ACHN (cell line): ENCODE measurements at regions not wholly inside any gene's neighbourhood (a gene's known extent, or its start where the extent isn't known, plus 50 kb on each side); places are given as distances from the start of the nearest gene placed in this dataset.

Source experiments
- DNase-seq: peaks from one replicate; pipeline ENCODE4 v3.0.0-alpha.2; 2015
- in situ Hi-C: cut with HindIII; loops from 2 replicates; pipeline ENCODE4 v1.10.0; 2017; ENCODE audit warnings: low sequenced_read_pairs, low pct_ligation_motif_present, low pct_unique_long_range_greater_than_20kb

DNA sequence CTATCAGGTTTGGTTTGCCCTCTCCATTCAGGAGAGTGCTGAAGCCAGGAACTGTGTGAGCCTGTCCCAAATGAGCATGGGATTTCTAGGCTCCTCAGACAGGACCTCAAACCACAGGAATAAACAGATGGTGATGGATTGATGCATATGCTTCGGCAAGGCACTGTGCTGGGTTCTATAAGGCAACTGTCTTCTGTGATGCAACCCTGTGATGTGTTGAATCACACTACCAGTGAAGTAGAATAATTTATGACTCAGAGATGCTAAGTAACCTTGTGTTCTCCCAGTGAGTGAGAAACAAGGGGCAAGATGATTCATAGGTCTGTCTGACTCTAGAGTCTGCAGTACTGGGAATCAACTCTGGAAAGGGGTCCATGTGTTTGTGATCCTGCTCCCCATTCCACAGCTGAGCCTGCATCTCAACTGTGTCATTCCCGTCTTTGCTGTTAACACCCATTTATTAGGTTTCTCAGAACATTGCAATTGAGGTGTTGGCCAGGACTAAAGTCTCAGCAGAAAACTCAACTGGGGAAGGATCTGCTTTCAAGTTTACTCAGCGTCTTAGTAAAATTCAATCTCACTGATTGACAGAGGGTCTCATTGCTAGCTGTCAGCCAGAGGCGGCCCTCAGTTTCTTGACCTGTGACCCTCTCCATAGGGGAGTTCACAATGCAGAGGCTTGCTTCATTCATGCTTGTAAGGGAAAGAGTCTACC is 510.1 kb upstream of the CFAP20DC start:
- in situ Hi-C loops, result no loop called here
- peak; percentile 87 for DNase-seq

- in situ Hi-C loops, result no loop called here
- DNase-seq, result no peak
These were observed 509.3 kb upstream of the CFAP20DC start for GRCh38 chr3:59558906-59559720.

GRCh38 chr3:59555593-59556315 is 505.9 kb upstream of the CFAP20DC start:
- no peak for DNase-seq
- in situ Hi-C loops, result no loop called here

DNA sequence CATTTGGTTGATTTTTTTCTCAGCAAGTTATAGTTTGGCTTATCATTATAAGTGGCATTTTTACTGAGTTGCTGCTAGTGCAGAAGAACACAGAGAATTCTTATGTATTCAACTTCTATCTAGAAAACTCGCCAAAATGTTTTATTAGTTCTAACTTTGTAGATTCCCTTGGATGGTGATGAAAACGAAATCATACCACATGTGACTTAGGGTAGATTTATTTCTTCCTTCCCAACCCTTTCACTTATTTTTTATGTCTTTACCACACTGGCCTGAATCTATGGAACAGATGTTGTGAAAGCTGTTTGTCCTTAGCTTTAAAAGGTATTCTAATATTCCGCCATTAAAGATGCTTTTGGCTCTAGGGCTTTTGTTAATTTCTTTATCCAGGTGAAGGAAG is 503.3 kb upstream of the CFAP20DC start:
- in situ Hi-C loops, result no loop called here
- DNase-seq, result no peak

GRCh38 chr3:59551834-59552233 is 502.0 kb upstream of the CFAP20DC start:
- in situ Hi-C loops, result no loop called here
- no peak for DNase-seq

GRCh38 chr3:59549962-59550361 is 500.1 kb upstream of the CFAP20DC start:
- no peak for DNase-seq
- in situ Hi-C loops, result no loop called here

- no peak for DNase-seq
- in situ Hi-C loops, result no loop called here
These were observed 498.0 kb upstream of the CFAP20DC start for GRCh38 chr3:59547874-59548273.

- no peak for DNase-seq
- in situ Hi-C loops, result no loop called here
These were observed 496.7 kb upstream of the CFAP20DC start for GRCh38 chr3:59546522-59546921.

- DNase-seq, result no peak
- in situ Hi-C loops, result no loop called here
These were observed 495.5 kb upstream of the CFAP20DC start for GRCh38 chr3:59545374-59545773.

DNA sequence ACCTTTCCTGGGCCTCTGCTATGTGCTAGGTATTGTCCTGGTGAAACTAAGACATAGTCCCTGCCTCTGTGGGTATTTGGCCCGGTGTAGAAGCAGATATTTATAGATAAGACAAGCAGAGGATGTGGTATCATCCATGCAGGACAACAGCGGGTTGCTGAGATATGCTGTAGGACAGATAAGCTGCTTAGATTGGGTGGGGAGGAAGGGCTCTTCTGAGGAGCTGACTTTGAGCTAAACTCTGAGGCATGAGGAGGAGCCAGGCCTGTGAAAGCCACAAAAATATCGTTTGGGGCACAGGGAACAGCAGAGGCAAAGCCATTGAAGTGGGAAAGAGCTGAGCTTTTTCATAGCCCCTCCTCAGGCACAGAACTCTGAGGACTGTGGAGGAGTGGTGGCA is 492.5 kb upstream of the CFAP20DC start:
- in situ Hi-C loops, result no loop called here
- no peak for DNase-seq

DNA sequence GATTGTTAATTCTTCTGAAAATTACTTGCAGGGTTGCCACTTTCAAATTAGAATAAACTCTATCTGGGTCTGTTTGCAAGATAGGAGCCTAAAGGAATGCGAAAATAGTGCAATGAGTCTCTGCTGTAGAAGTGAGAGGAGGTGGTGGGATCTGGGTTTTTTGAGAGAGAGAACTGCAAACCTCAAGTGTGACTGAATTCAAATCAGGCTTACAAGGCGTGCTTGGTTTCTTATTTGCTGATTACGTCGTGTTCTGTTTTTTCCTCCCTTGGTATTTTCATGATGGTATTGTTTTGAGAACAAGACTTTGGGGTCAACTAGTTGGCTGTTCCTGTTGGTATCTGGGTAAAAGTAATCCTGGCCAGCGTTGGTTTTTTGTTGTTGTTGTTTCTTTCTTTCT is 490.9 kb upstream of the CFAP20DC start:
- in situ Hi-C loops, result no loop called here

DNA sequence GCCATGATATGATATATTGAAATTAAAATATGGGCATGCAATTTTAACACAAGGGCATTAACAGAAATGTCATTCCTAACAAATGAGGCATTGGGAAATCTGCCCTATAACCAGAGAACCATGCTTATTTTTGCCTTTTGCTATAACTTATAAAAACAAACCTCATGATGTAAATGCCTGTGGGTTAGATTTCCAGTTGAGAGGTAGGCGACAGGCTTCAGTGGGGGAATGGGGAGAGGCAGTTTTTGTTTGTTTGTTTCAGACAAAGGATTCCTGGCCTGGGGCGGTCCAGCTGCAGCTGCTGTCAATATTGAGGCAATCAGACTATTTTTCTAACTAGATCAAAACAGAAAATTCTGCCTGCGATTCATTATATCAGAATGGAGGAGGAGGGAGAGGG is 490.4 kb upstream of the CFAP20DC start:
- in situ Hi-C loops, result no loop called here
- no peak for DNase-seq

More for the DNA sequence above, 490.9 kb upstream of the CFAP20DC start:
- DNase-seq, result no peak

GRCh38 chr3:59538753-59539432 is 489.1 kb upstream of the CFAP20DC start:
- no peak for DNase-seq

DNA sequence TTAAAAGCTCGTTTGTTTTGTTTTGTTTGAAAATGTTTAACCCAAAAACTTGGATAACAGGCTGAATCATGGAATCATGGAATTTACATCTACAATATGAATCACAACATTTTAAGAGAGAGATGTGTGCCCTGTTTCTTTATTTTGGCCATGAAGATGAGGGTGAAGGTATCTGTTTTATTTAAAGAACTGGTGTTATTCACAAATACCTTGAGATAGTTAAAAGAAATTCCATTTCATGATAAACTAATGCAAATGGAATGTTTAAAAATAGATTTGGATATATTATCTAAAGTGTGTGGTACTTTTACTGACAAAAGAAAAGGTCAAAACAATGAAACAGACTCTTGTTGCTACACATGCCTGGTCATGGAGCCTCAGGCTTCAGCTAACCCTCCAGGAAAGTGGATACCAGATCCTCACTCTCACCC is 486.0 kb upstream of the CFAP20DC start:
- DNase-seq, result no peak
- in situ Hi-C loops, result no loop called here

More at GRCh38 chr3:59538753-59539432, 489.1 kb upstream of the CFAP20DC start:
- in situ Hi-C loops, result no loop called here

- no peak for DNase-seq
- in situ Hi-C loops, result no loop called here
These were observed 482.2 kb upstream of the CFAP20DC start for GRCh38 chr3:59531994-59532393.

GRCh38 chr3:59531066-59531745 is 481.4 kb upstream of the CFAP20DC start:
- in situ Hi-C loops, result no loop called here
- no peak for DNase-seq

- in situ Hi-C loops, result no loop called here
- DNase-seq, result no peak
These were observed 478.4 kb upstream of the CFAP20DC start for GRCh38 chr3:59528251-59528650.

- DNase-seq, result no peak
- in situ Hi-C loops, result no loop called here
These were observed 477.7 kb upstream of the CFAP20DC start for GRCh38 chr3:59527493-59527892.
